GM12878 (cell line): ENCODE measurements at regions not wholly inside any gene's neighbourhood (a gene's known extent, or its start where the extent isn't known, plus 50 kb on each side); places are given as distances from the start of the nearest gene placed in this dataset.
A peak's percentile ranks its signal among the peaks of the same experiment; 100 is the strongest.

ENCODE experiments used
- ATAC-seq: fragments of 200-7000 bp; cut with Tn5 transposase; 3 replicates; pipeline ENCODE4 v1.9.1; 2020; ENCODE audit warnings: mild to moderate bottlenecking, moderate library complexity
- BruUV-seq: library from RNA; stranded (reverse); fragments of 400-500 nt; replicated peaks from 2 replicates; lab custom pipeline; 2021; lab: Mats Ljungman, UMichigan
- CTCF ChIA-PET: fragments of 300-600 bp; sonication (Branson Sonifier 250); formaldehyde crosslinking; extraction: SDS; loops from one replicate; lab custom pipeline; 2021; ENCODE audit warnings: inconsistent platforms; lab: Yijun Ruan, JAX
- POLR2A ChIA-PET: fragments of 350-600 bp; formaldehyde crosslinking; extraction: SDS; loops from one replicate; lab custom pipeline; 2021; ENCODE audit warnings: inconsistent platforms; lab: Charles Lee
- RAD21 ChIA-PET: fragments of 300-600 bp; sonication (Branson Sonifier 250); formaldehyde crosslinking; loops from one replicate; lab custom pipeline; 2023; ENCODE audit warnings: antibody characterized with exemption; ENCODE audit not compliant: unreplicated experiment; lab: Charles Lee
- SMC1A ChIA-PET: fragments of 300-600 bp; sonication (Branson Sonifier 250); formaldehyde crosslinking; loops from one replicate; lab custom pipeline; 2023; ENCODE audit not compliant: unreplicated experiment, uncharacterized antibody; lab: Charles Lee
- DNase-seq: peaks from one replicate; pipeline ENCODE4 v3.0.0-alpha.2; 2011; ENCODE audit warnings: low read depth, low spot score
- FAIRE-seq: peaks from 3 replicates; lab custom pipeline; 2011; peaks lifted over from hg19 to GRCh38; lab: Jason Lieb, UNC
- H2AFZ ChIP-seq: 2 replicates; pipeline ENCODE4 v1.6.0; 2011; ENCODE audit warnings: low read depth, low read length, control low read depth; ENCODE audit not compliant: control insufficient read depth
- H3K27ac ChIP-seq: 2 replicates; pipeline ENCODE4 v1.5.1; 2011; ENCODE audit warnings: control low read depth; ENCODE audit not compliant: control insufficient read depth, insufficient read depth
- H3K27me3 ChIP-seq, 2 experiments: replicated peaks in 1 of 2; 2 replicates each; pipeline versions ENCODE4 v1.6.0 to v1.6.1; 2011; ENCODE audit warnings: low read length in 1 of 2; ENCODE audit not compliant: control insufficient read depth in 2 of 2, insufficient read depth in 2 of 2
- H3K36me3 ChIP-seq, 2 experiments: 2 replicates each; pipeline ENCODE4 v1.5.1; 2011; ENCODE audit warnings: low read length in 1 of 2; ENCODE audit not compliant: control insufficient read depth in 2 of 2, insufficient read depth in 2 of 2
- H3K4me1 ChIP-seq: 2 replicates; pipeline ENCODE4 v1.6.1; 2011; ENCODE audit warnings: mild to moderate bottlenecking, low read length, moderate library complexity, mixed read lengths; ENCODE audit not compliant: control insufficient read depth, insufficient read depth
- H3K4me2 ChIP-seq: 2 replicates; pipeline ENCODE4 v1.6.0; 2011; ENCODE audit warnings: control low read depth; ENCODE audit not compliant: control insufficient read depth, insufficient read depth
- H3K4me3 ChIP-seq: fragments of 200-600 bp; sonication (generic); 2 replicates; pipeline ENCODE4 v1.5.1; 2016
- H3K79me2 ChIP-seq: 2 replicates; pipeline ENCODE4 v1.6.0; 2011; ENCODE audit warnings: low read length; ENCODE audit not compliant: control insufficient read depth, insufficient read depth
- H3K9ac ChIP-seq: 2 replicates; pipeline ENCODE4 v1.8.0; 2011; ENCODE audit warnings: low read length, control low read depth, mixed read lengths; ENCODE audit not compliant: control insufficient read depth, insufficient read depth
- H3K9me3 ChIP-seq: replicated peaks from 3 replicates; pipeline ENCODE4 v1.5.1; 2011; ENCODE audit warnings: mild to moderate bottlenecking, low read length; ENCODE audit not compliant: control insufficient read depth, insufficient read depth
- H4K20me1 ChIP-seq: 2 replicates; pipeline ENCODE4 v1.6.0; 2011; ENCODE audit not compliant: control insufficient read depth, insufficient read depth
- BACH1 ChIP-seq: fragments of 450-650 bp; IDR thresholded peaks from 2 replicates; pipeline ENCODE4 v1.6.1; 2017; ENCODE audit warnings: mild to moderate bottlenecking, borderline replicate concordance
- BCL11A ChIP-seq: IDR thresholded peaks from 2 replicates; pipeline ENCODE4 v1.6.1; 2011; ENCODE audit warnings: low read depth, low read length
- CHD1 ChIP-seq: IDR thresholded peaks from 2 replicates; pipeline ENCODE4 v1.6.1; 2012; ENCODE audit warnings: low read depth, low read length, improper control_type of control experiment
- HDAC6 ChIP-seq: fragments of 200-600 bp; sonication (generic); IDR thresholded peaks from one replicate; pipeline ENCODE4 v1.8.0; 2017; ENCODE audit warnings: antibody characterized with exemption; ENCODE audit not compliant: unreplicated experiment
- JUND ChIP-seq: IDR thresholded peaks from 2 replicates; pipeline ENCODE4 v1.6.1; 2012; ENCODE audit warnings: low read depth, mild to moderate bottlenecking, low read length, improper control_type of control experiment, moderate library complexity
- NFIC ChIP-seq: IDR thresholded peaks from 2 replicates; pipeline ENCODE4 v1.6.1; 2012; ENCODE audit warnings: low read depth, mild to moderate bottlenecking, inconsistent platforms, low read length, moderate library complexity
- NRF1 ChIP-seq: conservative IDR thresholded peaks from 2 replicates; pipeline ENCODE4 v1.6.1; 2011; ENCODE audit warnings: mild to moderate bottlenecking, low read depth, low read length, improper control_type of control experiment
- RAD21 ChIP-seq: IDR thresholded peaks from 2 replicates; pipeline ENCODE4 v1.6.1; 2011; ENCODE audit warnings: mild to moderate bottlenecking, low read depth, low read length, moderate library complexity; ENCODE audit not compliant: insufficient read depth
- RELA ChIP-seq: fragments of 450-650 bp; IDR thresholded peaks from 2 replicates; pipeline ENCODE4 v1.8.0; 2014; ENCODE audit warnings: borderline replicate concordance; ENCODE audit not compliant: partially characterized antibody
- RFX5 ChIP-seq: IDR thresholded peaks from 2 replicates; pipeline ENCODE4 v1.6.1; 2011; ENCODE audit warnings: low read depth, low read length, improper control_type of control experiment
- SMC3 ChIP-seq: IDR thresholded peaks from 2 replicates; pipeline ENCODE4 v1.6.1; 2011; ENCODE audit warnings: low read length, improper control_type of control experiment, borderline replicate concordance
- WGBS: methylation state at CpG from one replicate; pipeline ENCODE4 v1.1.6; 2016; ENCODE audit warnings: low lambda C conversion rate; ENCODE audit not compliant: insufficient replicate concordance, insufficient coverage; ENCODE audit errors: missing lambda C conversion rate; 5-methylcytosine and 5-hydroxymethylcytosine counted together
- in situ Hi-C: fragments of 300-500 bp; cut with MboI; formaldehyde crosslinking; loops from 9 replicates; pipeline ENCODE4 v1.14.3; 2018; ENCODE audit warnings: mixed read lengths
- intact Hi-C: fragments of 100-400 bp; cut with micrococcal nuclease; formaldehyde crosslinking; loops from one replicate; pipeline ENCODE4 v1.14.2; 2022; ENCODE audit not compliant: unreplicated experiment

DNA sequence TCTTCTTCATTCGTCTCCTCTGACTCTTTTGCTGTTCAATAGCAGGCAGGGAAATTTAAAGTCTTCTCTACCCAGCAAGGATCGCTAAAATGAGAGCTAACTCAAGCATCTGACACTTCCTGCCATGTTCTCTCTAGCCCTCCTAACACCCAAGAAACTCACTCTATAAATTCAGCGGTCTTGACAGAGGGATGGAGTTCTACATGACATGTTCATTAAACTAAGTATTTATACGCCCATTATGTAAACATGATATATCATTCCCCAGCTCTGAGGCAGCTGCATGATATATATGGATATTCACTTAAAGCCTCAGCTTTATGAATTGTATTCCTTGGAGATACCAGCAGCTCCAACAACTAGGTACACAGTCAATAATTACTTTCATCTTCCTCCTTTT lies 231.0 kb downstream of the METTL4 start:
- Histone ChIP-seq H2AFZ (no peak overlapping the region), H3K4me2 (no peak overlapping the region), H3K36me3 (no peaks in the 10 kb centered on the region), H3K4me1 (no peaks in the 10 kb centered on the region), H3K27me3 (no peaks in the 10 kb centered on the region), H3K4me3 (no peak overlapping the region), H3K9ac (no peak overlapping the region), H4K20me1 (no peaks in the 10 kb centered on the region), H3K27ac (no peak overlapping the region), H3K9me3 (no peaks in the 10 kb centered on the region), H3K79me2 (no peaks in the 10 kb centered on the region)
- 26% methylated on average over 4 of the region's 4 CpGs for WGBS
- ChIA-PET CTCF (interaction anchor here (1.3 to 10.3 kb wide), 2 partner anchors 202 to 207 kb away, joined by 5 to 74 read pairs; no protein-coding TSS in a partner anchor), SMC1A (interaction anchor here (0.6 to 9.5 kb wide), 5 partner anchors 9 to 617 kb away, joined by 3 to 48 read pairs (median 3); no protein-coding TSS in a partner anchor), POLR2A (no interaction called here), RAD21 (no interaction called here)
- no TSS peak for BruUV-seq
- ATAC-seq, result no peak
- in situ Hi-C loops (no loop called here), intact Hi-C loops (no loop called here)
- TF ChIP-seq NRF1 (no peak), RELA (no peak), RFX5 (no peak), HDAC6 (no peak), SMC3 (no peak), JUND (no peak), CHD1 (no peak), RAD21 (no peak)
- no peak for DNase-seq
- no peak for FAIRE-seq

- no peak overlapping the region for H3K4me3 ChIP-seq
- no TSS peak for BruUV-seq
- DNase-seq (no peak), ATAC-seq (peak; percentile 32; the same call in 1 of the 3 replicates), FAIRE-seq (no peak)
- POLR2A ChIA-PET, result no interaction called here
- H2AFZ ChIP-seq, result no peak overlapping the region
- no peaks in the 10 kb centered on the region for H3K9me3 ChIP-seq
- no peaks in the 10 kb centered on the region for H3K79me2 ChIP-seq
- in situ Hi-C loops, result no loop called here
- intact Hi-C loops, result no loop called here
- no peaks in the 10 kb centered on the region for H3K27me3 ChIP-seq
- WGBS, result 9% methylated on average over 5 of the region's 5 CpGs
- RAD21 ChIA-PET, result interaction anchor here (0.9 to 1.2 kb wide), 2 partner anchors 194 to 199 kb away, joined by 3 read pairs; no protein-coding TSS in a partner anchor
- H4K20me1 ChIP-seq, result no peaks in the 10 kb centered on the region
- no peaks in the 10 kb centered on the region for H3K36me3 ChIP-seq
- no peaks in the 10 kb centered on the region for H3K4me1 ChIP-seq
- no peak overlapping the region for H3K9ac ChIP-seq
- SMC1A ChIA-PET, result interaction anchor here (0.9 to 1.7 kb wide), 2 partner anchors 9 to 16 kb away, joined by 3 to 8 read pairs; no protein-coding TSS in a partner anchor
- CTCF ChIA-PET, result interaction anchor here (0.8 to 2.4 kb wide), 3 partner anchors 11 to 32 kb away, joined by 3 to 9 read pairs (median 3); no protein-coding TSS in a partner anchor
- no peak overlapping the region for H3K27ac ChIP-seq
- no peak overlapping the region for H3K4me2 ChIP-seq
- TF ChIP-seq NFIC, result no peak
- TF ChIP-seq JUND, result no peak
- no peak for TF ChIP-seq BCL11A
- no peak for TF ChIP-seq BACH1
Measured at GRCh38 chr18:2348003-2348402, 223.3 kb downstream of the METTL4 start.
